Lower lobe of right lung (tissue), 2 donors: ENCODE measurements at regions not wholly inside any gene's neighbourhood (a gene's known extent, or its start where the extent isn't known, plus 50 kb on each side); places are given as distances from the start of the nearest gene placed in this dataset.

Experiments
- ATAC-seq, 2 donors: fragments of 200-7000 bp; cut with Tn5 transposase; one replicate each; pipeline ENCODE4 v1.9.1; 2020 to 2022; ENCODE audit warnings: mild to moderate bottlenecking in 2 of 2, moderate library complexity in 2 of 2
- DNase-seq: peaks from one replicate; pipeline ENCODE4 v3.0.0-alpha.2; 2020
- H3K27ac ChIP-seq: fragments of 200-600 bp; one replicate; pipeline ENCODE4 v1.8.0; 2022
- H3K27me3 ChIP-seq: fragments of 200-600 bp; one replicate; pipeline ENCODE4 v1.8.0; 2022; ENCODE audit warnings: low read depth
- H3K36me3 ChIP-seq: fragments of 200-600 bp; one replicate; pipeline ENCODE4 v1.8.0; 2022; ENCODE audit warnings: mild to moderate bottlenecking
- H3K4me1 ChIP-seq: fragments of 200-600 bp; one replicate; pipeline ENCODE4 v1.8.0; 2022
- H3K4me3 ChIP-seq: fragments of 200-600 bp; one replicate; pipeline ENCODE4 v1.8.0; 2022; ENCODE audit warnings: mild to moderate bottlenecking
- H3K9me3 ChIP-seq: fragments of 200-600 bp; one replicate; pipeline ENCODE4 v1.8.0; 2022
- CTCF ChIP-seq: fragments of 200-600 bp; IDR thresholded peaks from one replicate; pipeline ENCODE4 v1.8.0; 2022; ENCODE audit warnings: antibody characterized with exemption, mild to moderate bottlenecking
- intact Hi-C: fragments of 100-400 bp; cut with DNase I; formaldehyde crosslinking; loops from one replicate; pipeline ENCODE4 v1.11.0; 2022
- donor health status: DM: no; HTN: yes; CAD: no; lungs with severe emphysema.

- ATAC-seq (no peak), DNase-seq (no peak)
- H3K9me3 ChIP-seq: no peaks in the 10 kb centered on the region
- no peak overlapping the region for H3K27ac ChIP-seq
- H3K4me1 ChIP-seq: no peaks in the 10 kb centered on the region
- no peaks in the 10 kb centered on the region for H3K27me3 ChIP-seq
- intact Hi-C loops: no loop called here
- TF ChIP-seq CTCF: no peak
- H3K4me3 ChIP-seq: no peak overlapping the region
- H3K36me3 ChIP-seq: no peaks in the 10 kb centered on the region
Measured at GRCh38 chr4:111214371-111214770, 591.5 kb upstream of the PITX2 start.

GRCh38 chr4:111215755-111216154 lies 592.9 kb upstream of the PITX2 start:
- ATAC-seq: no peak
- H3K4me1 ChIP-seq: no peaks in the 10 kb centered on the region
- H3K9me3 ChIP-seq: no peaks in the 10 kb centered on the region
- no peaks in the 10 kb centered on the region for H3K27me3 ChIP-seq
- intact Hi-C loops: no loop called here
- no peak for TF ChIP-seq CTCF
- H3K36me3 ChIP-seq: no peaks in the 10 kb centered on the region
- no peak overlapping the region for H3K4me3 ChIP-seq
- no peak for DNase-seq
- H3K27ac ChIP-seq: no peak overlapping the region

GRCh38 chr4:111216791-111217190 lies 593.9 kb upstream of the PITX2 start:
- intact Hi-C loops: no loop called here

GRCh38 chr4:111221371-111221770 lies 598.5 kb upstream of the PITX2 start:
- TF ChIP-seq CTCF: no peak
- H3K4me1 ChIP-seq: no peaks in the 10 kb centered on the region
- H3K4me3 ChIP-seq: no peak overlapping the region
- H3K36me3 ChIP-seq: no peaks in the 10 kb centered on the region
- no peak for ATAC-seq
- no peaks in the 10 kb centered on the region for H3K9me3 ChIP-seq
- H3K27me3 ChIP-seq: no peaks in the 10 kb centered on the region
- intact Hi-C loops: no loop called here
- no peak overlapping the region for H3K27ac ChIP-seq
- no peak for DNase-seq

More at GRCh38 chr4:111216791-111217190, 593.9 kb upstream of the PITX2 start:
- no peaks in the 10 kb centered on the region for H3K27me3 ChIP-seq
- H3K4me1 ChIP-seq: no peaks in the 10 kb centered on the region
- H3K36me3 ChIP-seq: no peaks in the 10 kb centered on the region
- H3K4me3 ChIP-seq: no peak overlapping the region
- no peak for TF ChIP-seq CTCF
- H3K9me3 ChIP-seq: no peaks in the 10 kb centered on the region
- DNase-seq (no peak), ATAC-seq (no peak)
- H3K27ac ChIP-seq: no peak overlapping the region

- no peaks in the 10 kb centered on the region for H3K36me3 ChIP-seq
- intact Hi-C loops: no loop called here
- H3K4me3 ChIP-seq: no peak overlapping the region
- DNase-seq (no peak), ATAC-seq (no peak)
- H3K27me3 ChIP-seq: no peaks in the 10 kb centered on the region
- H3K27ac ChIP-seq: no peak overlapping the region
- no peak for TF ChIP-seq CTCF
- H3K4me1 ChIP-seq: no peaks in the 10 kb centered on the region
- H3K9me3 ChIP-seq: no peaks in the 10 kb centered on the region
Measured at GRCh38 chr4:111228396-111228795, 605.5 kb upstream of the PITX2 start.

GRCh38 chr4:111228874-111229273 lies 606.0 kb upstream of the PITX2 start:
- no peak for DNase-seq
- Histone ChIP-seq H3K36me3 (no peaks in the 10 kb centered on the region), H3K4me1 (no peaks in the 10 kb centered on the region), H3K27ac (no peak overlapping the region), H3K9me3 (no peaks in the 10 kb centered on the region), H3K27me3 (no peaks in the 10 kb centered on the region), H3K4me3 (no peak overlapping the region)
- no peak for TF ChIP-seq CTCF
- intact Hi-C loops: no loop called here
- no peak for ATAC-seq
